GM23338 (cell line): ENCODE measurements at regions not wholly inside any gene's neighbourhood (a gene's known extent, or its start where the extent isn't known, plus 50 kb on each side); places are given as distances from the start of the nearest gene placed in this dataset.

Source experiments
- CREB1 ChIP-seq: fragments of 250-450 bp; sonication (Bioruptor Pico); IDR thresholded peaks from 2 replicates; pipeline ENCODE4 v1.5.0; 2020; ENCODE audit warnings: low read depth, mild to moderate bottlenecking, moderate library complexity
- CTCF ChIP-seq, 2 experiments: fragments of 200-600 bp in 1 of 2; sonication (generic) in 1 of 2; conservative IDR thresholded peaks; 2 replicates each; pipeline versions ENCODE4 v1.5.1 to v1.6.1; 2016 to 2017; ENCODE audit warnings: antibody characterized with exemption in 2 of 2, low read depth in 2 of 2, mild to moderate bottlenecking in 2 of 2, moderate library complexity in 1 of 2
- EZH2 ChIP-seq: fragments of 200-600 bp; sonication (generic); IDR thresholded peaks from one replicate; pipeline ENCODE4 v1.8.0; 2017; ENCODE audit warnings: antibody characterized with exemption, mild to moderate bottlenecking, low read depth; ENCODE audit not compliant: unreplicated experiment
- EZH2phosphoT487 ChIP-seq: fragments of 200-600 bp; sonication (generic); IDR thresholded peaks from one replicate; pipeline ENCODE4 v1.8.1; 2018; ENCODE audit warnings: antibody characterized with exemption; ENCODE audit not compliant: unreplicated experiment
- JUNB ChIP-seq: IDR thresholded peaks from one replicate; pipeline ENCODE4 v1.6.1; 2016; ENCODE audit warnings: antibody characterized with exemption; ENCODE audit not compliant: unreplicated experiment
- NANOG ChIP-seq: IDR thresholded peaks from 2 replicates; pipeline ENCODE4 v1.6.1; 2016; ENCODE audit warnings: antibody characterized with exemption, borderline replicate concordance
- POLR2AphosphoS5 ChIP-seq: IDR thresholded peaks from 2 replicates; pipeline ENCODE4 v1.6.1; 2016; ENCODE audit warnings: antibody characterized with exemption, low read depth
- REST ChIP-seq: IDR thresholded peaks from one replicate; pipeline ENCODE4 v1.6.1; 2018; ENCODE audit warnings: antibody characterized with exemption; ENCODE audit not compliant: unreplicated experiment
- STAT1 ChIP-seq: IDR thresholded peaks from one replicate; pipeline ENCODE4 v1.6.1; 2016; ENCODE audit warnings: antibody characterized with exemption; ENCODE audit not compliant: unreplicated experiment
- ZNF114 ChIP-seq: fragments of 250-450 bp; sonication (Bioruptor Pico); IDR thresholded peaks from 2 replicates; pipeline ENCODE4 v1.5.0; 2020; ENCODE audit warnings: mild to moderate bottlenecking, moderate library complexity
- ZNF331 ChIP-seq: fragments of 250-450 bp; sonication (Bioruptor Pico); IDR thresholded peaks from 2 replicates; pipeline ENCODE4 v1.5.0; 2020; ENCODE audit warnings: low read depth, mild to moderate bottlenecking, moderate library complexity

GRCh38 chr2:234564699-234565098, 67.8 kb upstream of the ARL4C start:
- peak in 1 of 2 experiments; percentile 31; a peak in 2 of 4 replicates for TF ChIP-seq CTCF (conservative IDR thresholded peaks at IDR 0.05; ENCODE audit: low read depth in 2 of 2)
- TF ChIP-seq ZNF331 (CRISPR knock-in tag), result no peak
- no peak for TF ChIP-seq REST
- TF ChIP-seq POLR2AphosphoS5, result no peak
- TF ChIP-seq EZH2, result no peak
- no peak for TF ChIP-seq EZH2phosphoT487
- no peak for TF ChIP-seq CREB1 (CRISPR knock-in tag)
- no peak for TF ChIP-seq ZNF114 (CRISPR knock-in tag)
- no peak for TF ChIP-seq JUNB
- no peak for TF ChIP-seq STAT1
- TF ChIP-seq NANOG, result no peak
